ENCODE measurements at regions not wholly inside any gene's neighbourhood (a gene's known extent, or its start where the extent isn't known, plus 50 kb on each side); places are given as distances from the start of the nearest gene placed in this dataset.

DNA sequence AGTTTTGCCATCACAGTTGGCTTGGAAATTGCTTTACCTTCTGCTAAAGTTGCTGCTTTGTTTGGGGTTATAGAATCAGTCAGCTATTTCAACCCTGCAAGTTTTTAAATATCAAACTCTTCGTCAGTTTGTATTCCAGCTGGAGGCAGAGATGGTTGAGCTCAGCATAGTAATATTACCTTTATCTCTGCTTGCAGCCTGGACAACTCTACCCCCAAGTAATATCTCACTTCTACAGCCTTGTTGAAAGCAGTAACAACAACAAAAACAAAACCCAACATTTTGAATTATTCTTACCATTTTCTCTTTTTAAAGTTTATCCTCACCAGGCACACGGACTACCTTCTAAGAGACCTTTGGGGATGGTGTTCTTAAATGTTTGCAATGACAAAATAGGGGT, 239.1 kb upstream of the PHF14 start:
- TF ChIP-seq, protein P1, sequence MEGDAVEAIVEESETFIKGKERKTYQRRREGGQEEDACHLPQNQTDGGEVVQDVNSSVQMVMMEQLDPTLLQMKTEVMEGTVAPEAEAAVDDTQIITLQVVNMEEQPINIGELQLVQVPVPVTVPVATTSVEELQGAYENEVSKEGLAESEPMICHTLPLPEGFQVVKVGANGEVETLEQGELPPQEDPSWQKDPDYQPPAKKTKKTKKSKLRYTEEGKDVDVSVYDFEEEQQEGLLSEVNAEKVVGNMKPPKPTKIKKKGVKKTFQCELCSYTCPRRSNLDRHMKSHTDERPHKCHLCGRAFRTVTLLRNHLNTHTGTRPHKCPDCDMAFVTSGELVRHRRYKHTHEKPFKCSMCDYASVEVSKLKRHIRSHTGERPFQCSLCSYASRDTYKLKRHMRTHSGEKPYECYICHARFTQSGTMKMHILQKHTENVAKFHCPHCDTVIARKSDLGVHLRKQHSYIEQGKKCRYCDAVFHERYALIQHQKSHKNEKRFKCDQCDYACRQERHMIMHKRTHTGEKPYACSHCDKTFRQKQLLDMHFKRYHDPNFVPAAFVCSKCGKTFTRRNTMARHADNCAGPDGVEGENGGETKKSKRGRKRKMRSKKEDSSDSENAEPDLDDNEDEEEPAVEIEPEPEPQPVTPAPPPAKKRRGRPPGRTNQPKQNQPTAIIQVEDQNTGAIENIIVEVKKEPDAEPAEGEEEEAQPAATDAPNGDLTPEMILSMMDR (IDR thresholded peaks at IDR 0.05), result no peak
- no peak for TF ChIP-seq POLR2A (IDR thresholded peaks at IDR 0.05)
